Spleen (tissue), 11 donors: ENCODE measurements at regions not wholly inside any gene's neighbourhood (a gene's known extent, or its start where the extent isn't known, plus 50 kb on each side); places are given as distances from the start of the nearest gene placed in this dataset.

Experiments used
- DNase-seq: peaks from one replicate; pipeline ENCODE4 v3.0.0-alpha.2; 2020
- H3K27ac ChIP-seq, 8 donors: fragments of 200-600 bp; sonication (generic) in 7 of 8; 1 replicate in 4 of 8; 2 replicates in 4 of 8; pipeline versions ENCODE4 v1.5.0 to v1.8.0; 2016 to 2021; ENCODE audit warnings: inconsistent platforms in 4 of 8, mild to moderate bottlenecking in 4 of 8, moderate library complexity in 1 of 8
- H3K27me3 ChIP-seq, 7 donors: fragments of 200-600 bp; sonication (generic) in 6 of 7; replicated peaks in 1 of 7; 1 replicate in 4 of 7; 2 replicates in 3 of 7; pipeline versions ENCODE4 v1.5.0 to v1.8.0; 2016 to 2021; ENCODE audit warnings: inconsistent platforms in 3 of 7, mild to moderate bottlenecking in 1 of 7
- H3K36me3 ChIP-seq, 6 donors: fragments of 200-600 bp; sonication (generic) in 5 of 6; 1 replicate in 4 of 6; 2 replicates in 2 of 6; pipeline versions ENCODE4 v1.5.0 to v1.8.0; 2016 to 2021; ENCODE audit warnings: inconsistent platforms in 2 of 6
- H3K4me1 ChIP-seq, 6 donors: fragments of 200-600 bp; sonication (generic) in 5 of 6; 1 replicate in 3 of 6; 2 replicates in 3 of 6; pipeline versions ENCODE4 v1.5.0 to v1.8.0; 2016 to 2021; ENCODE audit warnings: inconsistent platforms in 3 of 6
- H3K4me3 ChIP-seq, 8 donors: fragments of 200-600 bp; sonication (generic) in 7 of 8; 1 replicate in 4 of 8; 2 replicates in 4 of 8; pipeline versions ENCODE4 v1.5.0 to v1.8.0; 2016 to 2021; ENCODE audit warnings: inconsistent platforms in 4 of 8, mild to moderate bottlenecking in 4 of 8, moderate library complexity in 2 of 8
- H3K9me3 ChIP-seq, 8 donors: fragments of 200-600 bp; sonication (generic) in 7 of 8; 1 replicate in 4 of 8; 2 replicates in 4 of 8; pipeline versions ENCODE4 v1.5.0 to v1.8.0; 2016 to 2021; ENCODE audit warnings: inconsistent platforms in 4 of 8
- POLR2A ChIP-seq, 3 donors: fragments of 450-650 bp; IDR thresholded peaks; one replicate each; pipeline ENCODE4 v1.5.1; 2017; ENCODE audit warnings: antibody characterized with exemption in 3 of 3, mild to moderate bottlenecking in 1 of 3
- POLR2AphosphoS5 ChIP-seq, 3 donors: sonication (generic); formaldehyde crosslinking; IDR thresholded peaks; one replicate each; pipeline ENCODE4 v1.5.1; 2017; ENCODE audit warnings: antibody characterized with exemption in 3 of 3
- WGBS, 5 donors: extraction: QIAGEN DNeasy Blood & Tissue Kit in 3 of 5; methylation state at CpG; one replicate each; pipeline versions ENCODE4 v1.1.5 to v1.1.7; 2013 to 2018; 5-methylcytosine and 5-hydroxymethylcytosine counted together
- intact Hi-C: fragments of 100-400 bp; cut with DNase I; formaldehyde crosslinking; loops from one replicate; pipeline ENCODE4 v1.15.0; 2023; ENCODE audit warnings: low total_unique reads
- TF ChIP-seq, protein P1 (sequence below), 11 experiments: fragments of 200-600 bp in 7 of 11; fragments of 450-650 bp in 4 of 11; sonication (generic) in 4 of 11; IDR thresholded peaks in 8 of 11; conservative IDR thresholded peaks in 3 of 11; 1 replicate in 7 of 11; 2 replicates in 4 of 11; pipeline versions ENCODE4 v1.4.0 to v1.8.0; 2016 to 2021; ENCODE audit warnings: antibody characterized with exemption in 11 of 11, inconsistent platforms in 4 of 11, mild to moderate bottlenecking in 1 of 11
- donor health status: healthy with polysubstance abuse.
- donor health status: DM: no; HTN: no; CAD: no; lungs with moderate emphysema.
- donor health status: DM: no; HTN: no; CAD: no.
- donor health status: Bipolar disorder and iron deficiency.
- donor health status: healthy.
- donor health status: DM: no; HTN: no; CAD: no.
- donor health status: DM: yes; HTN: yes; CAD: no.

- peak; percentile 91 for DNase-seq
- TF ChIP-seq POLR2A (IDR thresholded peaks at IDR 0.05): peak; percentile 98 to 100 (median 100)
- TF ChIP-seq, protein P1, sequence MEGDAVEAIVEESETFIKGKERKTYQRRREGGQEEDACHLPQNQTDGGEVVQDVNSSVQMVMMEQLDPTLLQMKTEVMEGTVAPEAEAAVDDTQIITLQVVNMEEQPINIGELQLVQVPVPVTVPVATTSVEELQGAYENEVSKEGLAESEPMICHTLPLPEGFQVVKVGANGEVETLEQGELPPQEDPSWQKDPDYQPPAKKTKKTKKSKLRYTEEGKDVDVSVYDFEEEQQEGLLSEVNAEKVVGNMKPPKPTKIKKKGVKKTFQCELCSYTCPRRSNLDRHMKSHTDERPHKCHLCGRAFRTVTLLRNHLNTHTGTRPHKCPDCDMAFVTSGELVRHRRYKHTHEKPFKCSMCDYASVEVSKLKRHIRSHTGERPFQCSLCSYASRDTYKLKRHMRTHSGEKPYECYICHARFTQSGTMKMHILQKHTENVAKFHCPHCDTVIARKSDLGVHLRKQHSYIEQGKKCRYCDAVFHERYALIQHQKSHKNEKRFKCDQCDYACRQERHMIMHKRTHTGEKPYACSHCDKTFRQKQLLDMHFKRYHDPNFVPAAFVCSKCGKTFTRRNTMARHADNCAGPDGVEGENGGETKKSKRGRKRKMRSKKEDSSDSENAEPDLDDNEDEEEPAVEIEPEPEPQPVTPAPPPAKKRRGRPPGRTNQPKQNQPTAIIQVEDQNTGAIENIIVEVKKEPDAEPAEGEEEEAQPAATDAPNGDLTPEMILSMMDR (IDR thresholded peaks at IDR 0.05 in 8 of 11, conservative IDR thresholded peaks at IDR 0.05 in 3 of 11): peak in 1 of 11 experiments; percentile 6
- peak in 2 of 3 donors; percentile 98 to 100 for TF ChIP-seq POLR2AphosphoS5 (IDR thresholded peaks at IDR 0.05)
- peak overlapping the region; percentile 14 to 75 (median 42) for H3K4me3 ChIP-seq
- peaks cover 0 to 38% (median 20%) of the 10 kb centered on the region in 6 donors for H3K4me1 ChIP-seq
- H3K9me3 ChIP-seq: peaks cover 0 to 7% (median 0%) of the 10 kb centered on the region in 8 donors
- intact Hi-C loops: no loop called here
- H3K36me3 ChIP-seq: no peaks in the 10 kb centered on the region
- H3K27ac ChIP-seq: peak overlapping the region; percentile 94 to 99 (median 97)
- WGBS, 5 donors: 0 to 1% (median 0%) methylated on average over 20 to 22 of the region's 22 CpGs
- H3K27me3 ChIP-seq: peaks cover 0 to 11% (median 0%) of the 10 kb centered on the region in 7 donors
Measured at GRCh38 chr6:26216359-26216885, 129.2 kb downstream of the HFE start.

GRCh38 chr6:26216886-26217713, 129.9 kb downstream of the HFE start:
- Histone ChIP-seq H3K36me3 (no peaks in the 10 kb centered on the region), H3K27me3 (peaks cover 0 to 11% (median 0%) of the 10 kb centered on the region in 7 donors), H3K4me1 (peaks cover 0 to 38% (median 20%) of the 10 kb centered on the region in 6 donors), H3K4me3 (peak overlapping the region; percentile 15 to 75 (median 42)), H3K27ac (peak overlapping the region; percentile 94 to 99 (median 97)), H3K9me3 (peaks cover 0 to 7% (median 0%) of the 10 kb centered on the region in 8 donors)
- peak; percentile 95 for DNase-seq
- intact Hi-C loops: no loop called here
- TF ChIP-seq POLR2AphosphoS5 (IDR thresholded peaks at IDR 0.05) (peak; percentile 92 to 100 (median 98)), POLR2A (IDR thresholded peaks at IDR 0.05) (peak; percentile 38 to 96 (median 84))
- TF ChIP-seq, protein P1 (IDR thresholded peaks at IDR 0.05 in 8 of 11, conservative IDR thresholded peaks at IDR 0.05 in 3 of 11): peak in 9 of 11 experiments; percentile 16 to 60 (median 41)
- 0 to 1% (median 1%) methylated on average over 27 to 44 of the region's 44 CpGs for WGBS, 5 donors

GRCh38 chr6:26217714-26218075, 130.5 kb downstream of the HFE start:
- TF ChIP-seq POLR2AphosphoS5 (IDR thresholded peaks at IDR 0.05) (no peak), POLR2A (IDR thresholded peaks at IDR 0.05) (no peak)
- TF ChIP-seq, protein P1 (IDR thresholded peaks at IDR 0.05 in 8 of 11, conservative IDR thresholded peaks at IDR 0.05 in 3 of 11): no peak
- Histone ChIP-seq H3K9me3 (peaks cover 0 to 7% (median 0%) of the 10 kb centered on the region in 8 donors), H3K36me3 (no peaks in the 10 kb centered on the region), H3K4me1 (peaks cover under 1 to 44% (median 24%) of the 10 kb centered on the region in 6 donors), H3K27me3 (peaks cover 0 to 11% (median 0%) of the 10 kb centered on the region in 7 donors), H3K27ac (peak overlapping the region; percentile 94 to 99 (median 97)), H3K4me3 (peak overlapping the region; percentile 15 to 75 (median 42))
- 13 to 24% (median 14%) methylated on average over 10 of the region's 10 CpGs for WGBS, 5 donors
- peak; percentile 73 for DNase-seq
- intact Hi-C loops: no loop called here

- H3K4me3 ChIP-seq: no peak overlapping the region
- H3K27me3 ChIP-seq: peaks cover 0 to 11% (median 0%) of the 10 kb centered on the region in 7 donors
- peak overlapping the region in 1 of 8 donors; percentile 48 for H3K27ac ChIP-seq
- H3K4me1 ChIP-seq: peaks cover 4 to 52% (median 31%) of the 10 kb centered on the region in 6 donors
- no peaks in the 10 kb centered on the region for H3K36me3 ChIP-seq
- no peak for DNase-seq
- peak in 2 of 3 donors; percentile 25 to 48 for TF ChIP-seq POLR2AphosphoS5 (IDR thresholded peaks at IDR 0.05)
- TF ChIP-seq, protein P1 (IDR thresholded peaks at IDR 0.05 in 8 of 11, conservative IDR thresholded peaks at IDR 0.05 in 3 of 11): no peak
- whole genome bisulfite sequencing, 5 donors: 66 to 95% (median 83%) methylated on average over 2 of the region's 2 CpGs
- H3K9me3 ChIP-seq: no peaks in the 10 kb centered on the region
- intact Hi-C loops: no loop called here
Measured at GRCh38 chr6:26218824-26219223, 131.6 kb downstream of the HFE start.
